ENCODE measurements at regions not wholly inside any gene's neighbourhood (a gene's known extent, or its start where the extent isn't known, plus 50 kb on each side); places are given as distances from the start of the nearest gene placed in this dataset.

- Histone ChIP-seq H3K4me1 (ENCODE audit: insufficient read depth, low read length, poor library complexity, severe bottlenecking) (no peaks in the 10 kb centered on the region), H2AFZ (ENCODE audit: low read length) (no peak overlapping the region), H3K4me3 (ENCODE audit: low read length, poor library complexity, severe bottlenecking) (no peak overlapping the region)
Observed at GRCh38 chr5:91538179-91538578, 155.1 kb upstream of the ARRDC3 start.

GRCh38 chr5:91535499-91535898 lies 152.4 kb upstream of the ARRDC3 start:
- no peaks in the 10 kb centered on the region for H3K36me3 ChIP-seq (ENCODE audit: insufficient read depth, low read length)
- H4K20me1 ChIP-seq (ENCODE audit: insufficient read depth, low read length, poor library complexity, severe bottlenecking) = no peaks in the 10 kb centered on the region
- no peak overlapping the region for H3K4me2 ChIP-seq (ENCODE audit: low read depth, low read length, poor library complexity, severe bottlenecking)
- no peak overlapping the region for H3K4me3 ChIP-seq (ENCODE audit: low read length, poor library complexity, severe bottlenecking)
- H3K9me3 ChIP-seq (ENCODE audit: insufficient read depth, low read depth, low read length) = no peaks in the 10 kb centered on the region
- no peaks in the 10 kb centered on the region for H3F3A ChIP-seq (ENCODE audit: low read depth)
- no peak for TF ChIP-seq CTCF (conservative IDR thresholded peaks at IDR 0.05; ENCODE audit: low read length)
- TF ChIP-seq EZH2phosphoT487 (IDR thresholded peaks at IDR 0.05; ENCODE audit: borderline replicate concordance) = no peak
- no peaks in the 10 kb centered on the region for H3K9me2 ChIP-seq (replicated peaks; ENCODE audit: low read depth, low read length)
- no peaks in the 10 kb centered on the region for H3K4me1 ChIP-seq (ENCODE audit: insufficient read depth, low read length, poor library complexity, severe bottlenecking)
- no peak overlapping the region for H3K9ac ChIP-seq (ENCODE audit: low read depth, low read length, poor library complexity, severe bottlenecking)
- no peaks in the 10 kb centered on the region for H3K27me3 ChIP-seq (ENCODE audit: insufficient read depth, low read length, poor library complexity, severe bottlenecking)
- no peak overlapping the region for H2AFZ ChIP-seq (ENCODE audit: low read length)
- no peaks in the 10 kb centered on the region for H3K79me2 ChIP-seq (ENCODE audit: insufficient read depth, low read length)

More at GRCh38 chr5:91538179-91538578, 155.1 kb upstream of the ARRDC3 start:
- no peaks in the 10 kb centered on the region for H3F3A ChIP-seq (ENCODE audit: low read depth)
- no peaks in the 10 kb centered on the region for H4K20me1 ChIP-seq (ENCODE audit: insufficient read depth, low read length, poor library complexity, severe bottlenecking)
- no peaks in the 10 kb centered on the region for H3K27me3 ChIP-seq (ENCODE audit: insufficient read depth, low read length, poor library complexity, severe bottlenecking)
- no peak overlapping the region for H3K9ac ChIP-seq (ENCODE audit: low read depth, low read length, poor library complexity, severe bottlenecking)
- H3K79me2 ChIP-seq (ENCODE audit: insufficient read depth, low read length) = no peaks in the 10 kb centered on the region
- H3K4me2 ChIP-seq (ENCODE audit: low read depth, low read length, poor library complexity, severe bottlenecking) = no peak overlapping the region
- no peaks in the 10 kb centered on the region for H3K36me3 ChIP-seq (ENCODE audit: insufficient read depth, low read length)
- H3K9me2 ChIP-seq (replicated peaks; ENCODE audit: low read depth, low read length) = no peaks in the 10 kb centered on the region
- no peaks in the 10 kb centered on the region for H3K9me3 ChIP-seq (ENCODE audit: insufficient read depth, low read depth, low read length)
- TF ChIP-seq EZH2phosphoT487 (IDR thresholded peaks at IDR 0.05; ENCODE audit: borderline replicate concordance) = no peak
- no peak for TF ChIP-seq CTCF (conservative IDR thresholded peaks at IDR 0.05; ENCODE audit: low read length)

GRCh38 chr5:91534332-91534731 lies 151.2 kb upstream of the ARRDC3 start:
- Histone ChIP-seq H2AFZ (ENCODE audit: low read length) (no peak overlapping the region), H3K4me2 (ENCODE audit: low read depth, low read length, poor library complexity, severe bottlenecking) (no peak overlapping the region), H3K36me3 (ENCODE audit: insufficient read depth, low read length) (no peaks in the 10 kb centered on the region), H3K4me3 (ENCODE audit: low read length, poor library complexity, severe bottlenecking) (no peak overlapping the region), H3K27me3 (ENCODE audit: insufficient read depth, low read length, poor library complexity, severe bottlenecking) (no peaks in the 10 kb centered on the region), H4K20me1 (ENCODE audit: insufficient read depth, low read length, poor library complexity, severe bottlenecking) (no peaks in the 10 kb centered on the region), H3F3A (ENCODE audit: low read depth) (no peaks in the 10 kb centered on the region), H3K9me3 (ENCODE audit: insufficient read depth, low read depth, low read length) (no peaks in the 10 kb centered on the region), H3K9me2 (replicated peaks; ENCODE audit: low read depth, low read length) (no peaks in the 10 kb centered on the region), H3K79me2 (ENCODE audit: insufficient read depth, low read length) (no peaks in the 10 kb centered on the region), H3K4me1 (ENCODE audit: insufficient read depth, low read length, poor library complexity, severe bottlenecking) (no peaks in the 10 kb centered on the region), H3K9ac (ENCODE audit: low read depth, low read length, poor library complexity, severe bottlenecking) (no peak overlapping the region)
- TF ChIP-seq CTCF (conservative IDR thresholded peaks at IDR 0.05; ENCODE audit: low read length) = no peak
- TF ChIP-seq EZH2phosphoT487 (IDR thresholded peaks at IDR 0.05; ENCODE audit: borderline replicate concordance) = no peak

Measured in Loucy (cell line).